ENCODE measurements at regions not wholly inside any gene's neighbourhood (a gene's known extent, or its start where the extent isn't known, plus 50 kb on each side); places are given as distances from the start of the nearest gene placed in this dataset.

DNA sequence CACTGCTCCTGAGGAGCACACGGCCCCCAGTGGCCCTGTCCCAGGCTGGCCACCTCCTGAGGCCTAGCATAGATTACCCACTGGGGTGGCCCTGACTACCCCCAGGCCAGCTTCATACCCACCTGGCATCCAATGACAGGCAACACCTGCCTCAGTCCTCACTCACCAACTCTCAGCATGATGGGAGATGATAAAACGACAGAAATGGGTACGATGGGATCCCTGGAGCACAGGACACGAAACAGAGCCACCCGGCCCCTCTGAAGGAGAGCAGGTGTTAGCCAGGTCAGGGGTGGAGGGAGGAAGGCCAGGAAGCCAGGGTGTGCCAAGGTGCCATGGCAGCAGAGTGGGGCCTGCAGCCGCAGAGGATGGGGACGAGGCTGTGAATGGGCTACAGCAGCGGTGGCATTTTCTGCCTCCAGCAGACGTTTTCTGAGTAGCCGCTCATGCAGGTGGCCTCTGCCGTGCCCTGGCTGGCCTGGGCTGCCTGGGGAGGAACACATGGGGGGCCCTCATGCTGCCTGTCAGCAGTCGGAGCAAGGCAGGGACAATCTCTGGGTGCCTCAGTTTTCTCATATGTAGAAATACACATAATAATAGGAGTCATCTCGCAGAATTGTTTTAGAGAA lies 50.2 kb upstream of the FGF3 start:
- in situ Hi-C loops (cut with MboI; ENCODE audit: low sequenced_read_pairs) = no loop called here

DNA sequence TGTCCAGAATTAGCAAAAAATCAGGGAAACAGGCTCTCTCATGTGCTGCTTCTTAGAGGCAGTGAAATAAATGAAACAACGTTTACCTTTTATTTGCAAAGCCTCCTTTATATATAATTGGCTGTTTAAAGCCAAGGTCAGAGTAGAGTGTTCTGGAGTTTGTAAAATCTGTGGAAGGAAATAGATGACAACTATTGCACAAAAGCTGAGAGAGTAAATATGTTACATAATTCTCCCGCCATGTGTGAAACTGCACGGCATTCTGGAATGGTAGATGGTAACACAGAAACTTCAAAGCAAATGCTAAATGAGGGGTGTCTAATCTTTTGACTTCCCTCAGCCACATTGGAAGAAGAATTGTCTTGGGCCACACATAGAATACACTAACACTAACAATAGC lies 51.5 kb upstream of the FGF3 start:
- in situ Hi-C loops (cut with MboI; ENCODE audit: low sequenced_read_pairs) = no loop called here

- in situ Hi-C loops (cut with MboI; ENCODE audit: low sequenced_read_pairs) = no loop called here
Measured at GRCh38 chr11:69873166-69874077, 54.2 kb upstream of the FGF3 start.

DNA sequence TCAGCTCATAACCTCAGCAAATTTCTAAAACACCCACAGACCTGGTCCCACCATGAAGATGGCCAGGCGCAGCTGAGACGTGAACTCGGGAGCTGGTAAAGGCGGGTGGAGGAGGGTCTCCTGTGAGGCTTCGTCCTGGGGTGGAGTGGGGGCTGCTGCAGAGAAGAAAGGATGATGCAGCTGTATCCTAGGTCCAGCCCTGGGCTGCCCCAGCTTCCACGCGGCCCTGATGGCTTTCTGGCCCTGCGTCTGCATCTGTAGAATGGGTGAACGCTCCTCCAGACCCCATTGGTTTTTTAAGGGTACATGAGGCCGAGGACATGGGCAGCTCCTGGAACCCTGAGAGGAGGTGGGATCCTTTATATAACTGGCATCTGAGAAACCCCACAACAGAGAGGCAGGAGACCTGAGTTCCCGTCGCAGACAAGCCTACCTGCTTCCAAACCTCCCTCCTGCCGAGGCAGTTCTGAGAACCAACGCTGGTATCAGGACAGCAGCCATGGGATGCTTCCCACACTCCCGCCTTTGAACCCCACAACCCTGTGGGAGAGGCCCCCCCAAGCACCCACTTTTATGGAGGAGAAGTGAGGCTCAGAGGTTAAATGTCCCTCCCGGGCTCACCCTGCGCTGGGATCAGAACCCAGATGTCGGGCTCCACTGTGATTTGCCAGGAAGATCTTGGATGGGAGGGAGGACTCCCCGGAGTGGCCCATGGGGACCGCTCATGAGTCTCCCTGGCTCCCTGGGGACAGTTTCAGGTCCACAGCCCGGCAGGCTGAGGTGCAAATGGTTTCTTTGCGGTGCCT lies 55.2 kb upstream of the FGF3 start:
- in situ Hi-C loops (cut with MboI; ENCODE audit: low sequenced_read_pairs) = no loop called here

GRCh38 chr11:69874984-69875624 lies 55.9 kb upstream of the FGF3 start:
- in situ Hi-C loops (cut with MboI; ENCODE audit: low sequenced_read_pairs) = loop anchor here (25.0 kb wide), 1 partner anchor 763 kb away; no protein-coding TSS in a partner anchor

GRCh38 chr11:69876013-69876412 lies 56.8 kb upstream of the FGF3 start:
- in situ Hi-C loops (cut with MboI; ENCODE audit: low sequenced_read_pairs) = loop anchor here (25.0 kb wide), 1 partner anchor 764 kb away; no protein-coding TSS in a partner anchor

GRCh38 chr11:69877235-69877634 lies 58.0 kb upstream of the FGF3 start:
- in situ Hi-C loops (cut with MboI; ENCODE audit: low sequenced_read_pairs) = loop anchor here (25.0 kb wide), 1 partner anchor 765 kb away; no protein-coding TSS in a partner anchor

GRCh38 chr11:69877704-69878103 lies 58.5 kb upstream of the FGF3 start:
- in situ Hi-C loops (cut with MboI; ENCODE audit: low sequenced_read_pairs) = loop anchor here (25.0 kb wide), 1 partner anchor 765 kb away; no protein-coding TSS in a partner anchor

DNA sequence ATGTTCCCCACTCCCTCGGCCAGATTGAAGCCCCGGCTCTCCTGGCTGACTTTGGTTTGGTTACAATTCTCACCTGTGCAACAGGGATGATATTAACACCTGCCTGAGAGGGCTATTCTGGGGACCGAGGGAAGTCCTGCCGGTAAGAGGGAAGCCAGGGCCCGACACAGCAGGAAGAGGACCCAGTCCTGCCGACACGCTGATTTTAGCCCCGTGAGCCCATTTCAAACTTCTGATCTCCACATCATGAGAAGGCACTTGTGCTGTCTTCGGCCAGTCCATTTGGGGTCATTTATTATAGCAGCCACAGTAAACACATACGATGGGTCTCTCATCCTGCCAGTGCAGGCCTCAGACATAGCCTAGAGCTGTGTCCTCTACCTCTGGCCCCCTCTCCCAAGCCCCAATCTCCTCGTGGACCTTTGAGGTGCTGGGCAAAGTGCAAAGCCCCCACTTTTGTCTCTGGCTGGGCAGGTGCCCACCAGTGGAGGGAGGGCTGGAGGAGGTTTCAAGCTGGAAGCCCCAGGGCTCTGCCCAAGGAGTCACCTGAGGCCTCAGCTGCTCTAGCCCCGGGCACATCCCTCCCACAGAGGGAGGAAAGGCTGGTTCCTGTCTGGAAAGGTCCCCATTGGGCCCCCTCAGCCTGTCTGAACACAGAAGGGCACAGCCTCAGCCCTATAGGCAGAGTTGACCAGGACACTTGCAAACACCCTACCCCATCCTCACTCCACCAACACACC lies 59.1 kb upstream of the FGF3 start:
- in situ Hi-C loops (cut with MboI; ENCODE audit: low sequenced_read_pairs) = loop anchor here (25.0 kb wide), 1 partner anchor 766 kb away; no protein-coding TSS in a partner anchor

GRCh38 chr11:69878927-69879728 lies 59.9 kb upstream of the FGF3 start:
- in situ Hi-C loops (cut with MboI; ENCODE audit: low sequenced_read_pairs) = loop anchor here (25.0 kb wide), 1 partner anchor 767 kb away; no protein-coding TSS in a partner anchor

DNA sequence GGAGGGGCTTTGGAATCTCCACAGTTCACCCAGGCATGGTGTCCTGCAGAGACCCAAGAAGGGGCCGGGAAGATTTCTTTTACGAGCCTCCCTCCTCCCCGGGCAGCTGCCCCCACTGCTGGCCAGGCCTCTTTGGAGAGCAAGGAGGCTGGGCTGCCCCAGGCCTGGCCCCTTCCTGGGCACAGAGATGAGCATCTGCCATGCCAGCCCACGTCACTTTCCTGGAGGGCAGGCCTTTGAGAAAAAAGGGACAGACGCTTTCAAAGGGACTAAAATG lies 60.5 kb upstream of the FGF3 start:
- in situ Hi-C loops (cut with MboI; ENCODE audit: low sequenced_read_pairs) = loop anchor here (25.0 kb wide), 1 partner anchor 767 kb away; no protein-coding TSS in a partner anchor

GRCh38 chr11:69880041-69880825 lies 61.0 kb upstream of the FGF3 start:
- in situ Hi-C loops (cut with MboI; ENCODE audit: low sequenced_read_pairs) = loop anchor here (25.0 kb wide), 1 partner anchor 768 kb away; no protein-coding TSS in a partner anchor

DNA sequence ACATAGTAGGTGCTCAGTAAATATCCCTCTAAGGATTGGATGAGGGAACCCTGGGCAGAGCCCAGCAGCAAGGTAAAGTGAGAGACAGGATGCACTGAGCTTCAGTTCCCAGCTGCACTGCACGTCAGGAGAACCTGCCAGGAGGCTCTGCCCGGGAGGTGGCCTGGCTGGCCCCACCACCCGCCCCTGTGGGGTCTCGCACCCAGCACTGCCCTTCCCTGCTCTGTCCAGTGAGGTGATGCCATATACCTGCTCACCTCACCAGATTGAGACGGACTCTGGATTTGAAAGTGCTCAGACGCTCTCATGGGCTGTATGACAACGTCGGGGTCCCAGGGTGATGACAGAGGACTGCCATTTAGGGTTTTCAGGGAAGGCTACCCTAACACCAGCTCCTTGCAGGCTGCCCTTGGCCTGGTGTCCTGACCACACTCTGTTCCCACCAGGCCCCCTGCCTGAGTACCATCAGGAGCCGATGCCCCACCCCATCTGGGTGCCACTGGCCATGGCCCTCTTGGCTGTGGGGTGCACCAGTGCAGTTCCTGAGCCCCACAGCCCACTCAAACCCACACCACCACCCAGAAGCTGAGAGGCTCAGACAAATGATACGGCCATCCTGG lies 61.7 kb upstream of the FGF3 start:
- in situ Hi-C loops (cut with MboI; ENCODE audit: low sequenced_read_pairs) = loop anchor here (25.0 kb wide), 1 partner anchor 769 kb away; no protein-coding TSS in a partner anchor

GRCh38 chr11:69881467-69882269 lies 62.5 kb upstream of the FGF3 start:
- in situ Hi-C loops (cut with MboI; ENCODE audit: low sequenced_read_pairs) = loop anchor here (25.0 kb wide), 1 partner anchor 769 kb away; no protein-coding TSS in a partner anchor

DNA sequence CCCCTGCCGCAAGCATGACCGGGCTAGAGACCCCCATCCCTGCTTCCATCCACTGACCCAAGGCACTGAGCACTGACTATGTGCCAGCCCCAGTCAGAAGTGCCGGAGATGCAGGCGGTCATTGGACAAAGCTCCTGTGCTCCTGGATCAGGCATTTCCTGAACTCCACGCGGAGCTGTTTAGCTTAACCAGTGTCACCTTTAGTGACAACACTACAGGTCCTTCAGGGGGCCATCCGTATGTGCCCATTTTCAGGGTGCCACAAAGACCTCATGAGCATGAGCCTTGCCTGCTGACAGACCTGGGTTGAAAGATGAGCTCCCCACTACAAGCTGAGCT lies 63.0 kb upstream of the FGF3 start:
- in situ Hi-C loops (cut with MboI; ENCODE audit: low sequenced_read_pairs) = loop anchor here (25.0 kb wide), 1 partner anchor 770 kb away; no protein-coding TSS in a partner anchor

GRCh38 chr11:69883292-69884255 lies 64.4 kb upstream of the FGF3 start:
- in situ Hi-C loops (cut with MboI; ENCODE audit: low sequenced_read_pairs) = loop anchor here (25.0 kb wide), 1 partner anchor 771 kb away; no protein-coding TSS in a partner anchor

All from HL-60/S4 (cell line).